ENCODE measurements at regions not wholly inside any gene's neighbourhood (a gene's known extent, or its start where the extent isn't known, plus 50 kb on each side); places are given as distances from the start of the nearest gene placed in this dataset.

DNA sequence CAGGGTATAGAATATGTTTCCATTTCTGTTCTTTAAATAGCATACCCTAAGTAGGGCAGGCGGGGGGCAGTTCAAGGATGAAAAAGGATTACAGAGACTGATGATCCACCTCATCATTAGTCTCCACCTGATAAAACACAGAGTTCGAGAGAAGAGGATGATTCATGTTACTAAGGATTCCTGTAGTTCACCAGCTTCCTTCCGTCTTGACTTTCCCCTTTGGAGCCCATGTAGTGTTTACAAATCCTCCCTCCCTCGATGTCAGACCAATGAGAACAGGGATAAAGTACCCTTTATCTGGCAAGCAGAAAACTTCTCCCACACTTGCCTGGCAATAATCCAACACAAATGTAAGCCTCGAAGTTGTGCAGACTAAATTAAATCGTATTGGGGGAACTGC lies 526.3 kb upstream of the FAM241A start:
- Histone ChIP-seq H3K36me3 (ENCODE audit: control insufficient read depth, insufficient read depth, low read length) (no peaks in the 10 kb centered on the region), H3K27me3 (ENCODE audit: control insufficient read depth, insufficient read depth, low read length) (no peaks in the 10 kb centered on the region), H3K4me3 (ENCODE audit: low read depth, low read length) (no peak overlapping the region)
- TF ChIP-seq CTCF (IDR thresholded peaks at IDR 0.05; ENCODE audit: insufficient read depth, low read depth, low read length), result no peak
- CTCF ChIA-PET, result interaction anchor here (1.0 kb wide), 1 partner anchor 13 kb away, joined by 3 read pairs; no protein-coding TSS in a partner anchor
- DNase-seq (ENCODE audit: low read depth), result no peak
- POLR2A ChIA-PET, result no interaction called here

GRCh38 chr4:111628437-111628836 lies 516.8 kb upstream of the FAM241A start:
- TF ChIP-seq CTCF (IDR thresholded peaks at IDR 0.05; ENCODE audit: insufficient read depth, low read depth, low read length), result no peak
- Histone ChIP-seq H3K36me3 (ENCODE audit: control insufficient read depth, insufficient read depth, low read length) (no peaks in the 10 kb centered on the region), H3K27me3 (ENCODE audit: control insufficient read depth, insufficient read depth, low read length) (no peaks in the 10 kb centered on the region), H3K4me3 (ENCODE audit: low read depth, low read length) (no peak overlapping the region)
- DNase-seq (ENCODE audit: low read depth), result no peak
- ChIA-PET CTCF (interaction anchor here (0.7 to 1.4 kb wide), 3 partner anchors 33 to 492 kb away, joined by 3 read pairs; no protein-coding TSS in a partner anchor), POLR2A (no interaction called here)

GRCh38 chr4:111630705-111631104 lies 514.5 kb upstream of the FAM241A start:
- no peak overlapping the region for H3K4me3 ChIP-seq (ENCODE audit: low read depth, low read length)
- ChIA-PET CTCF (interaction anchor here (0.7 to 1.3 kb wide), 4 partner anchors 494 to 1004 kb away, joined by 3 to 8 read pairs (median 4); no protein-coding TSS in a partner anchor), POLR2A (no interaction called here)
- peak; percentile 46 for TF ChIP-seq CTCF (IDR thresholded peaks at IDR 0.05; ENCODE audit: insufficient read depth, low read depth, low read length)
- H3K36me3 ChIP-seq (ENCODE audit: control insufficient read depth, insufficient read depth, low read length), result no peaks in the 10 kb centered on the region
- H3K27me3 ChIP-seq (ENCODE audit: control insufficient read depth, insufficient read depth, low read length), result no peaks in the 10 kb centered on the region
- no peak for DNase-seq (ENCODE audit: low read depth)

DNA sequence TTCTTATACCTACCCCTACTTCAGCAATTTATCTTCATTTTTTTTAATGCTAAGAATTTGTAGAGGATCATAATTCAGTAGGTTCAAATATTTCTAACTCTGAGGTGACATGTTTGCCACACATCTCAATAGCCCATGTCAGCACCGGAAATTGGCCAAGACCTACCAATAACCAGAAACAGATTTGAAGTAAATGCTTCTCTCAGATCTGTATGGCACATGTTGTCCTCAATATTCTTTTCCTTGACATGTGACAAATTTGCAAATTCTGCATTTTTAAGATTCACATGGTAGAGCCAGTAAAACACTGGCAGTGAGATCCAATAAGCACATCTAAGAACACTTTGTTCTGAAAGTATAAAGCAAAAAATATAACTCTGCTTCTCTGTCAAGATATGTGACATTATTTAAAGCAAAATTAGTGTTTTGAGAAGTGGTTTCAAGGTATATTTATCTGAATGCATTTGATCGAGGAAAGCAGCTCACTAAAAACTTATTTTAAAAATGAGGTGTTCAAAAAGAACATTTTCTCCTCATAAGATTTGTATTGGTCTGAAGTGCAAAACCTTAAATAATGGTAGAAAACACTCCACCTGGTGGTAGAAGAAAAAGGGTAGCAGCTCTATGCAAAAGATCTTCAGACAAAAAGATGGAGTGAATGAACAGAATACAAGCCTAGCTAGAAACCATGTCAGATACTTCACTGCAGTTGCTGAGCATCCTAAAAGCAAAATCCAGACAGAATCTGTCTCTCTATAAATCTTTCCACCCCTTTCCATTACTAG lies 513.8 kb upstream of the FAM241A start:
- POLR2A ChIA-PET, result no interaction called here
- Histone ChIP-seq H3K27me3 (ENCODE audit: control insufficient read depth, insufficient read depth, low read length) (no peaks in the 10 kb centered on the region), H3K36me3 (ENCODE audit: control insufficient read depth, insufficient read depth, low read length) (no peaks in the 10 kb centered on the region), H3K4me3 (ENCODE audit: low read depth, low read length) (no peak overlapping the region)
- no peak for DNase-seq (ENCODE audit: low read depth)
- TF ChIP-seq CTCF (IDR thresholded peaks at IDR 0.05; ENCODE audit: insufficient read depth, low read depth, low read length), result peak; percentile 56
- CTCF ChIA-PET, result interaction anchor here (0.5 to 2.4 kb wide), 18 partner anchors 10 to 1046 kb away, joined by 3 to 15 read pairs (median 3); no protein-coding TSS in a partner anchor

GRCh38 chr4:111632641-111633151 lies 512.6 kb upstream of the FAM241A start:
- Histone ChIP-seq H3K4me3 (ENCODE audit: low read depth, low read length) (no peak overlapping the region), H3K27me3 (ENCODE audit: control insufficient read depth, insufficient read depth, low read length) (no peaks in the 10 kb centered on the region), H3K36me3 (ENCODE audit: control insufficient read depth, insufficient read depth, low read length) (no peaks in the 10 kb centered on the region)
- no peak for DNase-seq (ENCODE audit: low read depth)
- ChIA-PET POLR2A (no interaction called here), CTCF (interaction anchor here (0.6 to 2.4 kb wide), 7 partner anchors 9 to 999 kb away, joined by 3 to 15 read pairs (median 4); no protein-coding TSS in a partner anchor)
- TF ChIP-seq CTCF (IDR thresholded peaks at IDR 0.05; ENCODE audit: insufficient read depth, low read depth, low read length), result no peak
